Hepatocyte (in vitro differentiated cells): ENCODE measurements at regions not wholly inside any gene's neighbourhood (a gene's known extent, or its start where the extent isn't known, plus 50 kb on each side); places are given as distances from the start of the nearest gene placed in this dataset.
"Not testable (repeated sequence)": the region's sequence is repeated elsewhere in the genome, so short reads cannot be mapped to it uniquely, and the experiment has no call there.

Experiments
- DNase-seq: peaks from one replicate; pipeline ENCODE4 v3.0.0-alpha.2; 2016; ENCODE audit warnings: low spot score
- H2AFZ ChIP-seq: fragments of 200-600 bp; sonication (generic); 2 replicates; pipeline ENCODE4 v1.6.0; 2016; ENCODE audit warnings: antibody characterized with exemption, mild to moderate bottlenecking
- H3K27ac ChIP-seq: fragments of 200-600 bp; sonication (generic); 2 replicates; pipeline ENCODE4 v1.5.1; 2016; ENCODE audit warnings: mild to moderate bottlenecking
- H3K27me3 ChIP-seq: fragments of 200-600 bp; sonication (generic); 2 replicates; pipeline ENCODE4 v1.6.1; 2016
- H3K36me3 ChIP-seq: fragments of 200-600 bp; sonication (generic); replicated peaks from 2 replicates; pipeline ENCODE4 v1.5.1; 2016; ENCODE audit warnings: low read depth; ENCODE audit not compliant: insufficient read depth
- H3K4me1 ChIP-seq: fragments of 200-600 bp; sonication (generic); 2 replicates; pipeline ENCODE4 v1.5.1; 2016; ENCODE audit warnings: mild to moderate bottlenecking, moderate library complexity; ENCODE audit not compliant: insufficient read depth
- H3K4me2 ChIP-seq: fragments of 200-600 bp; sonication (generic); 2 replicates; pipeline ENCODE4 v1.6.0; 2016
- H3K4me3 ChIP-seq: fragments of 200-600 bp; sonication (generic); 2 replicates; pipeline ENCODE4 v1.5.1; 2016; ENCODE audit warnings: mild to moderate bottlenecking
- H3K79me2 ChIP-seq: fragments of 200-600 bp; sonication (generic); 2 replicates; pipeline ENCODE4 v1.6.0; 2017; ENCODE audit warnings: mild to moderate bottlenecking
- H3K9me2 ChIP-seq: fragments of 200-600 bp; sonication (generic); replicated peaks from 2 replicates; pipeline ENCODE4 v1.6.0; 2017; ENCODE audit warnings: mild to moderate bottlenecking; ENCODE audit not compliant: insufficient read depth
- H3K9me3 ChIP-seq: fragments of 200-600 bp; sonication (generic); 2 replicates; pipeline ENCODE4 v1.5.1; 2016; ENCODE audit warnings: low read depth, mild to moderate bottlenecking
- H4K20me1 ChIP-seq: fragments of 200-600 bp; sonication (generic); 2 replicates; pipeline ENCODE4 v1.6.0; 2016; ENCODE audit warnings: mild to moderate bottlenecking; ENCODE audit not compliant: insufficient read depth, poor library complexity, severe bottlenecking
- CTCF ChIP-seq: fragments of 200-600 bp; sonication (generic); IDR thresholded peaks from 2 replicates; pipeline ENCODE4 v1.5.1; 2016; ENCODE audit warnings: antibody characterized with exemption, mild to moderate bottlenecking; ENCODE audit not compliant: poor library complexity
- EZH2 ChIP-seq: fragments of 200-600 bp; sonication (generic); IDR thresholded peaks from 2 replicates; pipeline ENCODE4 v1.6.1; 2016; ENCODE audit warnings: antibody characterized with exemption, mild to moderate bottlenecking, borderline replicate concordance
- EZH2phosphoT487 ChIP-seq: fragments of 200-600 bp; sonication (generic); IDR thresholded peaks from one replicate; pipeline ENCODE4 v1.6.1; 2018; ENCODE audit warnings: antibody characterized with exemption, mild to moderate bottlenecking, low read depth, moderate library complexity; ENCODE audit not compliant: unreplicated experiment, severe bottlenecking
- WGBS: methylation state at CpG from one replicate; pipeline ENCODE4 v1.1.6; 2016; ENCODE audit warnings: low lambda C conversion rate; ENCODE audit errors: missing lambda C conversion rate; 5-methylcytosine and 5-hydroxymethylcytosine counted together

DNA sequence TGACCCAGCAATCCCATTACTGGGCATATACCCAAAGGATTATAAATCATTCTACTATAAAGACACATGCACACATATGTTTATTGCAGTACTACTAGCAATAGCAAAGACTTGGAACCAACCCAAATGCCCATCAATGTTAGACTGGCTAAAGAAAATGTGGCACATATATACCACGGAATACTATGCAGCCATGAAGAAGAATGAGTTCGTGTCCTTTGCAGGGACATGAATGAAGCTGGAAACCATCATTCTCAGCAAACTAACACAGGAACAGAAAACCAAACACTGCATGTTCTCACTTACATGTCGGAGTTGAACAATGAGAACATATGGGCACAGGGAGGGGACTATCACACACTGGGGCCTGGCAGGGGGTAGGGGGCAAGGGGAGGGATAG lies 183.0 kb downstream of the HACE1 start:
- not testable (repeated sequence) for H4K20me1 ChIP-seq, DNase-seq, H3K4me2 ChIP-seq, H3K9me2 ChIP-seq, H3K9me3 ChIP-seq, H3K36me3 ChIP-seq, H3K27me3 ChIP-seq, H3K79me2 ChIP-seq, H2AFZ ChIP-seq, H3K27ac ChIP-seq, H3K4me3 ChIP-seq, H3K4me1 ChIP-seq
- WGBS: 88% methylated on average over 3 of the region's 3 CpGs

DNA sequence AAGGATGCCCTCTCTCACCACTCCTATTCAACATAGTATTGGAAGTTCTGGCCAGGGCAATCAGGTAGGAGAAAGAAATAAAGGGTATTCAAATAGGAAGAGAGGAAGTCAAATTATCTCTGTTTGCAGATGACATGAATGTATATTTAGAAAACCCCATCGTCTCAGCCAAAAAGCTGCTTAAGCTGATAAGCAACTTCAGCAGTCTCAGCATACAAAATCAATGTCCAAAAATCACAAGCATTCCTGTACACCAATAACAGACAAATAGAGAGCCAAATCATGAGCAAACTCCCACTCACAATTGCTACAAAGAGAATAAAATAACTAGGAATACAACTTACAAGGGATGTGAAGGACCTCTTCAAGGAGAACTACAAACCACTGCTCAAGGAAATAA lies 184.6 kb downstream of the HACE1 start:
- H3K27ac ChIP-seq, DNase-seq, H3K4me1 ChIP-seq, H3K4me3 ChIP-seq, H4K20me1 ChIP-seq, H3K4me2 ChIP-seq, H3K79me2 ChIP-seq, H3K9me2 ChIP-seq, H3K9me3 ChIP-seq, H3K36me3 ChIP-seq, H3K27me3 ChIP-seq, H2AFZ ChIP-seq: not testable (repeated sequence)
- 53% methylated on average over 1 of the region's 1 CpG for WGBS

- not testable (repeated sequence) for H3K4me1 ChIP-seq, DNase-seq, H3K36me3 ChIP-seq, H3K79me2 ChIP-seq, H3K4me3 ChIP-seq, H2AFZ ChIP-seq, H4K20me1 ChIP-seq, H3K4me2 ChIP-seq, H3K9me3 ChIP-seq, H3K9me2 ChIP-seq, H3K27ac ChIP-seq, H3K27me3 ChIP-seq
- WGBS: 67% methylated on average over 1 of the region's 1 CpG
Observed at GRCh38 chr6:104673078-104673477, 186.6 kb downstream of the HACE1 start.

- not testable (repeated sequence) for H3K27me3 ChIP-seq, H3K79me2 ChIP-seq, H3K36me3 ChIP-seq, H3K4me2 ChIP-seq, H4K20me1 ChIP-seq, H3K9me2 ChIP-seq, H3K27ac ChIP-seq, DNase-seq, H3K4me1 ChIP-seq, H3K9me3 ChIP-seq, H3K4me3 ChIP-seq, H2AFZ ChIP-seq
- 100% methylated on average over 1 of the region's 1 CpG for WGBS
Observed at GRCh38 chr6:104671591-104671891, 188.2 kb downstream of the HACE1 start.

DNA sequence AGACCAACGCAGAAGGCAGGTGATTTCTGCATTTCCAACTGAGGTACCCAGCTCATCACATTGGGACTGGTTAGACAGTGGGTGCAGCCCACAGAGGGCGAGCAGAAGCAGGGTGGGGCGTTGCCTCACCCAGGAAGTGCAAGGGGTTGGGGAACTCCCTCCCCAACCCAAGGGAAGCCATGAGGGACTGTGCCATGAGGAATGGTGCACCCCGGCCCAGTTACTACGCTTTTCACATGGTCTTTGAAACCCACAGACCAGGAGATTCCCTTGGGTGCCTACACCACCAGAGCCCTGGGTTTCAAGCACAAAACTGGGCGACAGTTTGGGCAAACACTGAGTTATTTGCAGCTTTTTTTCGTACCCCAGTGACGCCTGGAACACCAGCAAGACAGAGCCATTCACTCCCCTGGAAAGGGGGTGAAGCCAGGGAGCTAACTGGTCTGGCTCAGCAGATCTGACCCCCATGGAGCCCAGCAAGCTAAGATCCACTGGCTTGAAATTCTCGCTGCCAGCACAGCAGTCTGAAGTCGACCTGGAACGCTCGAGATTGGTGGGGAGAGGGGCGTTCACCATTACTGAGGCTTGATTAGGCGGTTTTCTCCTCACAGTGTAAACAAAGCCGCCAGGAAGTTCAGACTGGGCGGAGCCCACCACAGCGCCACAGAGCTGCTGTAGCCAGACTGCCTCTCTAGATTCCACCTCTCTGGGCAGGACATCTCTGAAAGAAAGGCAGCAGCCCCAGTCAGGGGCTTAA lies 188.7 kb downstream of the HACE1 start:
- H3K4me2 ChIP-seq, H3K36me3 ChIP-seq, H3K4me3 ChIP-seq, H3K4me1 ChIP-seq, H3K79me2 ChIP-seq, H2AFZ ChIP-seq, H3K27ac ChIP-seq, H3K9me3 ChIP-seq, H3K9me2 ChIP-seq, DNase-seq, H3K27me3 ChIP-seq, H4K20me1 ChIP-seq: not testable (repeated sequence)
- 90% methylated on average over 17 of the region's 17 CpGs for WGBS

DNA sequence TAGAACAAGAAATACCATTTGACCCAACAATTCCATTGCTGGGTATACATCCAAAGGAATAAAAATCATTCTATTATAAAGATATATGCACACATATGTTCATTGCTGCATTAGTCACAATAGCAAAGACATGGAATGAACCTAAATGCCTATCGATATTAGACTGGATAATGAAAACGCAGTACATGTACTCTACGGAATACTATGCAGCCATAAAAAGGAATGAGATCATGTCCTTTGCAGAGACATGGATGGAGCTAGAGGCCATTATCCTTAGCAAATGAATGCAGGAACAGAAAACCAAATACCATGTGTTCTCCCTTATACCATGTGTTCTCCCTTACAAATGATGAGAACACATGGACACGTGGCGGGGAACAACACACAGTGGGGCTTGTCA lies 190.2 kb downstream of the HACE1 start:
- Histone ChIP-seq H3K79me2 (no peaks in the 10 kb centered on the region), H3K27ac (no peak overlapping the region), H3K27me3 (no peaks in the 10 kb centered on the region), H2AFZ (no peak overlapping the region), H3K36me3 (no peaks in the 10 kb centered on the region), H3K4me3 (no peak overlapping the region), H3K4me1 (no peaks in the 10 kb centered on the region), H4K20me1 (no peaks in the 10 kb centered on the region), H3K9me2 (no peaks in the 10 kb centered on the region), H3K9me3 (no peaks in the 10 kb centered on the region), H3K4me2 (no peak overlapping the region)
- no peak for DNase-seq
- 97% methylated on average over 5 of the region's 5 CpGs for WGBS
- TF ChIP-seq EZH2 (no peak), CTCF (no peak), EZH2phosphoT487 (no peak)
